H1 (cell line): ENCODE measurements at regions not wholly inside any gene's neighbourhood (a gene's known extent, or its start where the extent isn't known, plus 50 kb on each side); places are given as distances from the start of the nearest gene placed in this dataset.
"Not testable (repeated sequence)": the region's sequence is repeated elsewhere in the genome, so short reads cannot be mapped to it uniquely, and the experiment has no call there.

Source experiments
- CTCF ChIA-PET: fragments of 300-600 bp; sonication (Branson Sonifier 250); formaldehyde crosslinking; loops from one replicate; lab custom pipeline; 2021; ENCODE audit not compliant: partially characterized antibody; lab: Charles Lee
- POLR2A ChIA-PET: fragments of 300-600 bp; sonication (Branson Sonifier 250); formaldehyde crosslinking; loops from one replicate; lab custom pipeline; 2021; ENCODE audit warnings: inconsistent platforms; ENCODE audit not compliant: partially characterized antibody; lab: Charles Lee
- DNase-seq, 2 experiments: peaks; one replicate each; pipeline versions ENCODE4 v3.0.0 to v3.0.0-alpha.2; 2010 to 2022; ENCODE audit warnings: low spot score in 2 of 2, low read depth in 1 of 2, mixed read lengths in 1 of 2
- FAIRE-seq: peaks from 2 replicates; lab custom pipeline; 2011; peaks lifted over from hg19 to GRCh38; lab: Jason Lieb, UNC
- H2AFZ ChIP-seq: 2 replicates; pipeline ENCODE4 v1.8.1; 2012; ENCODE audit warnings: low read length, inconsistent platforms
- H2AK5ac ChIP-seq: 2 replicates; pipeline ENCODE4 v1.6.1; 2013; ENCODE audit warnings: low read depth, low read length
- H2BK120ac ChIP-seq: replicated peaks from 2 replicates; pipeline ENCODE3; 2013; ENCODE audit warnings: low read depth, low read length, inconsistent platforms
- H2BK12ac ChIP-seq: 2 replicates; pipeline ENCODE4 v1.6.1; 2013; ENCODE audit warnings: low read depth, low read length
- H2BK15ac ChIP-seq: 2 replicates; pipeline ENCODE4 v1.6.1; 2013; ENCODE audit warnings: low read length
- H2BK20ac ChIP-seq: 2 replicates; pipeline ENCODE4 v1.6.1; 2013; ENCODE audit warnings: low read length
- H2BK5ac ChIP-seq: 2 replicates; pipeline ENCODE4 v1.6.1; 2013; ENCODE audit warnings: low read depth, low read length
- H3K14ac ChIP-seq: 2 replicates; pipeline ENCODE4 v1.6.1; 2013; ENCODE audit warnings: inconsistent platforms; ENCODE audit not compliant: insufficient read length
- H3K18ac ChIP-seq: 2 replicates; pipeline ENCODE4 v1.6.1; 2013; ENCODE audit warnings: low read length; ENCODE audit errors: extremely low read depth
- H3K23ac ChIP-seq: 2 replicates; pipeline ENCODE4 v1.6.1; 2013; ENCODE audit warnings: inconsistent platforms; ENCODE audit not compliant: insufficient read length
- H3K23me2 ChIP-seq: 2 replicates; pipeline ENCODE4 v1.6.1; 2013; ENCODE audit warnings: low read depth, low read length
- H3K27ac ChIP-seq: 2 replicates; pipeline ENCODE4 v1.6.1; 2011; ENCODE audit warnings: low read depth, low read length, inconsistent platforms
- H3K27me3 ChIP-seq, 4 experiments: replicated peaks in 1 of 4; 1 replicate in 1 of 4; 2 replicates in 3 of 4; pipeline versions ENCODE4 v1.6.1 to v1.8.1; 2011 to 2013; ENCODE audit warnings: low read length in 3 of 4, mild to moderate bottlenecking in 3 of 4, inconsistent platforms in 2 of 4, mixed read lengths in 2 of 4, moderate library complexity in 1 of 4; ENCODE audit not compliant: control insufficient read depth in 3 of 4, insufficient read depth in 3 of 4; ENCODE audit errors: extremely low read depth in 1 of 4
- H3K36me3 ChIP-seq, 4 experiments: 2 replicates each; pipeline versions ENCODE4 v1.6.1 to v1.8.1; 2011 to 2013; ENCODE audit warnings: mild to moderate bottlenecking in 4 of 4, low read length in 3 of 4, moderate library complexity in 2 of 4, control low read depth in 1 of 4, inconsistent platforms in 1 of 4; ENCODE audit not compliant: insufficient read depth in 4 of 4, control insufficient read depth in 2 of 4
- H3K4ac ChIP-seq: replicated peaks from 2 replicates; pipeline ENCODE3; 2013; ENCODE audit warnings: low read length, low read depth, mixed read lengths, inconsistent platforms; ENCODE audit not compliant: insufficient read length
- H3K4me1 ChIP-seq, 4 experiments: replicated peaks in 1 of 4; 1 replicate in 1 of 4; 2 replicates in 3 of 4; pipeline versions ENCODE4 v1.6.1 to v1.8.1; 2011 to 2013; ENCODE audit warnings: low read length in 3 of 4, inconsistent platforms in 2 of 4, mixed read lengths in 1 of 4; ENCODE audit not compliant: insufficient read depth in 4 of 4, control insufficient read depth in 3 of 4
- H3K4me2 ChIP-seq, 2 experiments: 2 replicates each; pipeline versions ENCODE4 v1.6.1 to v1.8.1; 2011 to 2013; ENCODE audit warnings: low read depth in 2 of 2, low read length in 2 of 2, control low read depth in 1 of 2, inconsistent platforms in 1 of 2, mild to moderate bottlenecking in 1 of 2; ENCODE audit not compliant: insufficient read depth in 1 of 2
- H3K4me3 ChIP-seq, 4 experiments: fragments of 200-600, 300-600 bp in 1 of 4; sonication (generic), shearing (Covaris generic), sonication (Bioruptor Twin) in 1 of 4; 2 replicates each; pipeline versions ENCODE4 v1.5.1 to v1.8.1; 2011 to 2016; ENCODE audit warnings: low read length in 4 of 4, low read depth in 3 of 4, control low read depth in 2 of 4, inconsistent platforms in 2 of 4, mild to moderate bottlenecking in 2 of 4, mixed read lengths in 1 of 4, moderate library complexity in 1 of 4; ENCODE audit not compliant: insufficient read depth in 2 of 4; ENCODE audit errors: extremely low read depth in 1 of 4
- H3K56ac ChIP-seq: replicated peaks from 2 replicates; pipeline ENCODE3; 2013; ENCODE audit warnings: low read depth, mild to moderate bottlenecking, mixed read lengths, low read length, inconsistent platforms; ENCODE audit not compliant: insufficient read length
- H3K79me1 ChIP-seq: 2 replicates; pipeline ENCODE4 v1.6.1; 2013; ENCODE audit warnings: low read depth, low read length, control low read depth
- H3K79me2 ChIP-seq, 2 experiments: 2 replicates each; pipeline versions ENCODE4 v1.6.1 to v1.8.1; 2012 to 2013; ENCODE audit warnings: low read length in 2 of 2, mild to moderate bottlenecking in 2 of 2, inconsistent platforms in 1 of 2; ENCODE audit not compliant: insufficient read depth in 2 of 2, control insufficient read depth in 1 of 2
- H3K9ac ChIP-seq, 4 experiments: replicated peaks in 1 of 4; 1 replicate in 1 of 4; 2 replicates in 3 of 4; pipeline versions ENCODE4 v1.6.1 to v1.8.1; 2011 to 2013; ENCODE audit warnings: low read depth in 3 of 4, low read length in 3 of 4, control low read depth in 2 of 4, mild to moderate bottlenecking in 2 of 4, moderate library complexity in 2 of 4, inconsistent platforms in 1 of 4; ENCODE audit errors: extremely low read depth in 1 of 4
- H3K9me3 ChIP-seq, 2 experiments: 2 replicates each; pipeline versions ENCODE4 v1.6.1 to v1.8.1; 2012 to 2013; ENCODE audit warnings: mild to moderate bottlenecking in 2 of 2, moderate library complexity in 2 of 2, control low read depth in 1 of 2, inconsistent platforms in 1 of 2, low read depth in 1 of 2, low read length in 1 of 2, mixed read lengths in 1 of 2; ENCODE audit not compliant: insufficient read depth in 2 of 2
- H4K20me1 ChIP-seq, 2 experiments: replicated peaks in 1 of 2; 2 replicates each; pipeline versions ENCODE3 to v1.8.1; 2011 to 2013; ENCODE audit warnings: inconsistent platforms in 2 of 2, low read length in 2 of 2, mild to moderate bottlenecking in 1 of 2; ENCODE audit not compliant: insufficient read depth in 2 of 2, control insufficient read depth in 1 of 2
- H4K5ac ChIP-seq: 2 replicates; pipeline ENCODE4 v1.6.1; 2013; ENCODE audit warnings: low read length, low read depth, mixed read lengths, inconsistent platforms; ENCODE audit not compliant: insufficient read length
- H4K8ac ChIP-seq: 2 replicates; pipeline ENCODE4 v1.8.0; 2013; ENCODE audit warnings: mild to moderate bottlenecking, moderate library complexity, low read length, inconsistent platforms; ENCODE audit not compliant: insufficient read depth; ENCODE audit errors: extremely low read depth
- H4K91ac ChIP-seq: replicated peaks from 2 replicates; pipeline ENCODE3; 2013; ENCODE audit warnings: low read length, mixed read lengths, inconsistent platforms; ENCODE audit not compliant: insufficient read length
- WGBS, 2 experiments: shearing (Covaris generic) in 1 of 2; methylation state at CpG; one replicate each; pipeline versions ENCODE4 v1.1.6 to v1.1.7; 2013 to 2015; ENCODE audit warnings: low lambda C conversion rate in 2 of 2, mixed read lengths in 2 of 2, inconsistent platforms in 1 of 2, low coverage in 1 of 2, missing lambda C conversion rate in 1 of 2; ENCODE audit not compliant: insufficient replicate concordance in 2 of 2, insufficient coverage in 1 of 2, insufficient read length in 1 of 2; ENCODE audit errors: extremely low coverage in 1 of 2, missing lambda C conversion rate in 1 of 2; 5-methylcytosine and 5-hydroxymethylcytosine counted together

DNA sequence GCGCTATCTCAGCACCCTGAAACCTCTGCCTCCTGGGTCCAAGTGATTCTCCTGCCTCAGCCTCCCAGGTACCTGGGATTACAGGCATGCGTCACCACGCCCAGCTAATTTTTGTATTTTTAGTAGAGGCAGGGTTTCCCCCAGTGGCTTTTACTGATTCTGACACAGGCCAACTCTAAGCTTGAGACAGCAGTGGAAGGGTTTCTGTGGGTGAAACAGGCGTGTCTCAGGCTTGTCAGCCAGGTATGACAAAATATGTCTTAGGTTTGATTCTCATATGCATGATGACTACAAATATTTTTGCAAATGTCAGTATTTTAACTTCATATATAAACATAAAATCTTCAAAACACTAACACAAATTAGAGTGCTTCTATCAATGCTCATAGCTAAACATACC, 952.8 kb upstream of the CDH18 start:
- H3K4ac ChIP-seq, H3K79me2 ChIP-seq, H3K4me3 ChIP-seq, H3K9ac ChIP-seq, H3K36me3 ChIP-seq, H3K27me3 ChIP-seq, H4K91ac ChIP-seq, H3K4me1 ChIP-seq, H2BK12ac ChIP-seq, H3K9me3 ChIP-seq, H2AFZ ChIP-seq, H2BK15ac ChIP-seq, H3K27ac ChIP-seq, H3K23me2 ChIP-seq, CTCF ChIA-PET, DNase-seq, H4K5ac ChIP-seq, H2AK5ac ChIP-seq, POLR2A ChIA-PET, H2BK5ac ChIP-seq, H2BK120ac ChIP-seq, H3K56ac ChIP-seq, H3K18ac ChIP-seq, H4K20me1 ChIP-seq, H3K79me1 ChIP-seq, H4K8ac ChIP-seq, H3K14ac ChIP-seq, H3K4me2 ChIP-seq, H3K23ac ChIP-seq, H2BK20ac ChIP-seq, FAIRE-seq: not testable (repeated sequence)
- WGBS, 2 experiments, result 81% methylated on average over 3 of the region's 4 CpGs; no CpG with 5 or more reads in 1 of the 2 experiments

DNA sequence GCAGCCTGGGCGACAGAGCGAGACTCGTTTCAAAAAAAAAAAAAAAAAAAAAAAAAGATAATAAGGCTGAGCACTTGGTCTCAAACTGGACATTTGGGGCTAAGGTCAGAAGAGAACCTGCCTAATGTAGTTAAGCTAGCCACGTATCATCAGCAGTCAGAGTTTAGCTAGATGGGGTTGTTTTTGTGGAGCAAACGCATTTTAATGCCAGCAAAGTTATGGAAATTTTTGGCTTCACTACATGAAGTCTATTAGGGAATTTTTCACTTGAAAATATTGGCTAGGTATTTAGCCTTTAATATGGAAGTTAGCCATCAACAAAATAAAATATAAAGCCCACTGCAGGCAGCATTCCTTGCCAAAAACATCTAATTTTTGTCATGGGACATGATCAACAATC, 902.9 kb upstream of the CDH18 start:
- H3K23ac ChIP-seq, H3K9ac ChIP-seq, H3K14ac ChIP-seq, H4K91ac ChIP-seq, H3K56ac ChIP-seq, H2AK5ac ChIP-seq, H4K8ac ChIP-seq, H2BK120ac ChIP-seq, H4K20me1 ChIP-seq, H3K4me3 ChIP-seq, H3K79me2 ChIP-seq, DNase-seq, H3K4ac ChIP-seq, H3K23me2 ChIP-seq, H4K5ac ChIP-seq, H2BK20ac ChIP-seq, H3K36me3 ChIP-seq, H2BK12ac ChIP-seq, H3K27me3 ChIP-seq, FAIRE-seq, H2BK15ac ChIP-seq, H3K79me1 ChIP-seq, H3K27ac ChIP-seq, H3K4me2 ChIP-seq, H2BK5ac ChIP-seq, H3K4me1 ChIP-seq, H2AFZ ChIP-seq, H3K9me3 ChIP-seq, POLR2A ChIA-PET, H3K18ac ChIP-seq: not testable (repeated sequence)
- CTCF ChIA-PET, result interaction anchor here (0.6 kb wide), 1 partner anchor 491 kb away, joined by 3 read pairs; no protein-coding TSS in a partner anchor
- WGBS, 2 experiments, result 96% methylated on average over 4 of the region's 5 CpGs; no CpG with 5 or more reads in 1 of the 2 experiments
